ENCODE measurements at regions not wholly inside any gene's neighbourhood (a gene's known extent, or its start where the extent isn't known, plus 50 kb on each side); places are given as distances from the start of the nearest gene placed in this dataset.

- no peak for DNase-seq (ENCODE audit: low read depth, low spot score)
- in situ Hi-C loops (cut with HindIII; ENCODE audit: low pct_unique_long_range_greater_than_20kb, low sequenced_read_pairs), result no loop called here
These were observed 127.6 kb downstream of the WIF1 start for GRCh38 chr12:64993461-64993860.

GRCh38 chr12:64995816-64996215 lies 125.3 kb downstream of the WIF1 start:
- in situ Hi-C loops (cut with HindIII; ENCODE audit: low pct_unique_long_range_greater_than_20kb, low sequenced_read_pairs), result no loop called here
- no peak for DNase-seq (ENCODE audit: low read depth, low spot score)

- peak; percentile 13 for DNase-seq (ENCODE audit: low read depth, low spot score)
- in situ Hi-C loops (cut with HindIII; ENCODE audit: low pct_unique_long_range_greater_than_20kb, low sequenced_read_pairs), result no loop called here
These were observed 123.2 kb downstream of the WIF1 start for GRCh38 chr12:64997858-64998257.

GRCh38 chr12:64998371-64999147 lies 122.5 kb downstream of the WIF1 start:
- peak; percentile 90 for DNase-seq (ENCODE audit: low read depth, low spot score)
- in situ Hi-C loops (cut with HindIII; ENCODE audit: low pct_unique_long_range_greater_than_20kb, low sequenced_read_pairs), result no loop called here

- in situ Hi-C loops (cut with HindIII; ENCODE audit: low pct_unique_long_range_greater_than_20kb, low sequenced_read_pairs), result no loop called here
- no peak for DNase-seq (ENCODE audit: low read depth, low spot score)
These were observed 122.0 kb downstream of the WIF1 start for GRCh38 chr12:64999148-64999425.

Small RNAs in the stretch of these regions (small RNA-seq; reads per million reads assigned to genes)
- gene RNU6ATAC42P, result 0 reads per million in 2 experiments
